Loucy (cell line): ENCODE measurements at regions not wholly inside any gene's neighbourhood (a gene's known extent, or its start where the extent isn't known, plus 50 kb on each side); places are given as distances from the start of the nearest gene placed in this dataset.

Experiments used
- H2AFZ ChIP-seq: fragments of 200-600 bp; sonication (generic); 2 replicates; pipeline ENCODE4 v1.6.0; 2016; ENCODE audit warnings: antibody characterized with exemption, mild to moderate bottlenecking, low read length, moderate library complexity
- H3F3A ChIP-seq: fragments of 200-600 bp; 2 replicates; pipeline ENCODE4 v1.6.0; 2016; ENCODE audit warnings: antibody characterized with exemption, low read depth, mild to moderate bottlenecking
- H3K27me3 ChIP-seq: fragments of 200-600 bp; sonication (generic); 2 replicates; pipeline ENCODE4 v1.6.1; 2014; ENCODE audit warnings: low read length, mild to moderate bottlenecking; ENCODE audit not compliant: insufficient read depth, poor library complexity, severe bottlenecking
- H3K36me3 ChIP-seq: fragments of 200-600 bp; sonication (generic); 2 replicates; pipeline ENCODE4 v1.6.1; 2016; ENCODE audit warnings: low read length; ENCODE audit not compliant: insufficient read depth
- H3K4me1 ChIP-seq: fragments of 200-600 bp; sonication (generic); 2 replicates; pipeline ENCODE4 v1.5.1; 2014; ENCODE audit warnings: low read length, mild to moderate bottlenecking; ENCODE audit not compliant: insufficient read depth, poor library complexity, severe bottlenecking
- H3K4me2 ChIP-seq: fragments of 200-600 bp; sonication (generic); 2 replicates; pipeline ENCODE4 v1.6.0; 2014; ENCODE audit warnings: antibody characterized with exemption, low read length, low read depth, mild to moderate bottlenecking; ENCODE audit not compliant: poor library complexity, severe bottlenecking
- H3K4me3 ChIP-seq: fragments of 200-600 bp; sonication (generic); 2 replicates; pipeline ENCODE4 v1.5.1; 2014; ENCODE audit warnings: low read length, mild to moderate bottlenecking, mixed read lengths; ENCODE audit not compliant: poor library complexity, severe bottlenecking
- H3K79me2 ChIP-seq: fragments of 200-600 bp; sonication (generic); 2 replicates; pipeline ENCODE4 v1.6.1; 2014; ENCODE audit warnings: low read length; ENCODE audit not compliant: insufficient read depth
- H3K9ac ChIP-seq: fragments of 200-600 bp; sonication (generic); 2 replicates; pipeline ENCODE4 v1.6.0; 2014; ENCODE audit warnings: mild to moderate bottlenecking, low read depth, low read length, moderate library complexity; ENCODE audit not compliant: poor library complexity, severe bottlenecking
- H3K9me2 ChIP-seq: fragments of 200-600 bp; sonication (generic); replicated peaks from 2 replicates; pipeline ENCODE4 v1.6.1; 2016; ENCODE audit warnings: low read depth, low read length, mixed read lengths
- H3K9me3 ChIP-seq: fragments of 200-600 bp; sonication (generic); 2 replicates; pipeline ENCODE4 v1.6.1; 2014; ENCODE audit warnings: mild to moderate bottlenecking, antibody characterized with exemption, low read length, low read depth; ENCODE audit not compliant: insufficient read depth
- H4K20me1 ChIP-seq: fragments of 200-600 bp; sonication (generic); 2 replicates; pipeline ENCODE4 v1.6.0; 2014; ENCODE audit warnings: antibody characterized with exemption, low read length, mild to moderate bottlenecking; ENCODE audit not compliant: insufficient read depth, poor library complexity, severe bottlenecking
- EZH2phosphoT487 ChIP-seq: fragments of 200-600 bp; IDR thresholded peaks from 2 replicates; pipeline ENCODE4 v1.6.1; 2018; ENCODE audit warnings: antibody characterized with exemption, mild to moderate bottlenecking, moderate library complexity, borderline replicate concordance
- TF ChIP-seq, protein P1 (sequence below): fragments of 200-600 bp; sonication (generic); conservative IDR thresholded peaks from 2 replicates; pipeline ENCODE4 v1.5.1; 2014; ENCODE audit warnings: mild to moderate bottlenecking, antibody characterized with exemption, low read length

- Histone ChIP-seq H3K9me3 (no peaks in the 10 kb centered on the region), H3K36me3 (no peaks in the 10 kb centered on the region), H3K4me2 (no peak overlapping the region), H3K9ac (no peak overlapping the region), H3K4me1 (peaks cover 3% of the 10 kb centered on the region), H4K20me1 (no peaks in the 10 kb centered on the region), H3K27me3 (no peaks in the 10 kb centered on the region), H3K9me2 (no peaks in the 10 kb centered on the region), H3K79me2 (no peaks in the 10 kb centered on the region), H2AFZ (no peak overlapping the region), H3K4me3 (no peak overlapping the region), H3F3A (no peaks in the 10 kb centered on the region)
- TF ChIP-seq EZH2phosphoT487, result no peak
- TF ChIP-seq, protein P1, sequence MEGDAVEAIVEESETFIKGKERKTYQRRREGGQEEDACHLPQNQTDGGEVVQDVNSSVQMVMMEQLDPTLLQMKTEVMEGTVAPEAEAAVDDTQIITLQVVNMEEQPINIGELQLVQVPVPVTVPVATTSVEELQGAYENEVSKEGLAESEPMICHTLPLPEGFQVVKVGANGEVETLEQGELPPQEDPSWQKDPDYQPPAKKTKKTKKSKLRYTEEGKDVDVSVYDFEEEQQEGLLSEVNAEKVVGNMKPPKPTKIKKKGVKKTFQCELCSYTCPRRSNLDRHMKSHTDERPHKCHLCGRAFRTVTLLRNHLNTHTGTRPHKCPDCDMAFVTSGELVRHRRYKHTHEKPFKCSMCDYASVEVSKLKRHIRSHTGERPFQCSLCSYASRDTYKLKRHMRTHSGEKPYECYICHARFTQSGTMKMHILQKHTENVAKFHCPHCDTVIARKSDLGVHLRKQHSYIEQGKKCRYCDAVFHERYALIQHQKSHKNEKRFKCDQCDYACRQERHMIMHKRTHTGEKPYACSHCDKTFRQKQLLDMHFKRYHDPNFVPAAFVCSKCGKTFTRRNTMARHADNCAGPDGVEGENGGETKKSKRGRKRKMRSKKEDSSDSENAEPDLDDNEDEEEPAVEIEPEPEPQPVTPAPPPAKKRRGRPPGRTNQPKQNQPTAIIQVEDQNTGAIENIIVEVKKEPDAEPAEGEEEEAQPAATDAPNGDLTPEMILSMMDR, result no peak
Observed at GRCh38 chr2:236941551-236941950, 144.1 kb upstream of the COPS8 start.

- TF ChIP-seq, protein P1, result no peak
- no peak for TF ChIP-seq EZH2phosphoT487
- Histone ChIP-seq H3K4me2 (no peak overlapping the region), H3K9ac (no peak overlapping the region), H2AFZ (no peak overlapping the region), H3K27me3 (no peaks in the 10 kb centered on the region), H3F3A (no peaks in the 10 kb centered on the region), H4K20me1 (no peaks in the 10 kb centered on the region), H3K9me3 (no peaks in the 10 kb centered on the region), H3K4me1 (peaks cover 3% of the 10 kb centered on the region), H3K36me3 (no peaks in the 10 kb centered on the region), H3K9me2 (no peaks in the 10 kb centered on the region), H3K79me2 (no peaks in the 10 kb centered on the region), H3K4me3 (no peak overlapping the region)
Observed at GRCh38 chr2:236942554-236942953, 143.1 kb upstream of the COPS8 start.

DNA sequence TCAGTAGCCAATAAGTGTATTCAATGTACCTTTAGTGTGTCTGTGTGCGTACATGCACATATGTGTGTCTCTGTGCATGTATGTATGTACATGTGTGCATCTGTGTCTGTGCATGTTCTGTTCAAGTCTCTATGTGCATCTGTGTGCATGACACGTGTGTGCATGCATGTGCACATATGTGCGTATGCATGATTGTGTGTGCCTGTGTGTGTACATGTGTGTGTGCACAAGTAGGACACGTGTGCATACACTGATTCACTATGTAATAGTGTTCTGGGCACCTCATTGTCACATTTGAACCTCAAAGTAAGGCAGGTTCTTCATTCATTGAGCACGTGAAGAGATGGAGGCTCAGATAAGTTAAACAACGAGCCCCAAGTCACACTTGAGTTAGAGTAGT lies 142.6 kb upstream of the COPS8 start:
- H4K20me1 ChIP-seq, result no peaks in the 10 kb centered on the region
- no peak overlapping the region for H3K4me2 ChIP-seq
- peaks cover 3% of the 10 kb centered on the region for H3K4me1 ChIP-seq
- H3K79me2 ChIP-seq, result no peaks in the 10 kb centered on the region
- no peak overlapping the region for H3K4me3 ChIP-seq
- TF ChIP-seq, protein P1, result no peak
- no peak for TF ChIP-seq EZH2phosphoT487
- no peaks in the 10 kb centered on the region for H3K9me2 ChIP-seq
- H3K9me3 ChIP-seq, result no peaks in the 10 kb centered on the region
- H3K36me3 ChIP-seq, result no peaks in the 10 kb centered on the region
- H3F3A ChIP-seq, result no peaks in the 10 kb centered on the region
- no peaks in the 10 kb centered on the region for H3K27me3 ChIP-seq
- H3K9ac ChIP-seq, result no peak overlapping the region
- no peak overlapping the region for H2AFZ ChIP-seq
